HG03280 (cell line): ENCODE measurements at regions not wholly inside any gene's neighbourhood (a gene's known extent, or its start where the extent isn't known, plus 50 kb on each side); places are given as distances from the start of the nearest gene placed in this dataset.

Experiments used
- ATAC-seq: cut with Tn5 transposase; IDR thresholded peaks from one replicate; pipeline ENCODE4 v1.9.1; 2021; ENCODE audit warnings: mild to moderate bottlenecking, moderate library complexity; ENCODE audit not compliant: unreplicated experiment

DNA sequence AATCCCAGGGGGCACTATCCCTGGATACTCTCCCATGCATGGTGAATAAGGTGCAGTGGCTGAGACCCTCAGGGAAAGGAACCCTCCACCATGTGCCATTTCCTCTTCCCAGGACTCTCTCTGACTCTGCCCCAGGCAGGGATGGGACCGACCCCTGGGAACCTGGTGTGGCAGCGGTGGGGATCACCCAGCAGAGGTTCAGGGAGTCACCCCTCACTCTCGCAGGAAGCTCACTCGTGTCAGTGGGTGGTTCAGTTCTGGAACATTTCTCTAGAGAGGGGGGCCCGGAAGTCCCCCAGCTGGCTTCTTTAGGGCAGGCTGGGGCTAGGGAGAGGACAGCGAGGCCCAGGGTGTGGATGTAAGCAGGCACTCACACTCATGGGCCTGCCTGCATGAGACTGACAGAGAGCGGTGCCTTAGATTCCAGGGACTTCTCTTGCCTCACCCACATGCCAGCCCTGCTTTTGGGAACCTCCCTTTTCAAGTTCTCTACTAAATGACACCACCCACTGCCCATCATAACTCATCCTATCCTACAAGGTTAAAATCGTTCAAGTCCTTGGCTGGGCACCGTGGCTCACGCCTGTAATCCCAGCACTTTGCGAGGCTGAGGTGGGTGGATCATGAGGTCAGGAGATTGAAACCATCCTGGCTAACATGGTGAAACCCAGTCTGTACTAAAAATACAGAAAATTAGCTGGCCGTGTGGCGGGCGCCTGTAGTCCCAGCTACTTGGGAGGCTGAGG, 109.7 kb upstream of the SDK2 start:
- no peak for ATAC-seq

DNA sequence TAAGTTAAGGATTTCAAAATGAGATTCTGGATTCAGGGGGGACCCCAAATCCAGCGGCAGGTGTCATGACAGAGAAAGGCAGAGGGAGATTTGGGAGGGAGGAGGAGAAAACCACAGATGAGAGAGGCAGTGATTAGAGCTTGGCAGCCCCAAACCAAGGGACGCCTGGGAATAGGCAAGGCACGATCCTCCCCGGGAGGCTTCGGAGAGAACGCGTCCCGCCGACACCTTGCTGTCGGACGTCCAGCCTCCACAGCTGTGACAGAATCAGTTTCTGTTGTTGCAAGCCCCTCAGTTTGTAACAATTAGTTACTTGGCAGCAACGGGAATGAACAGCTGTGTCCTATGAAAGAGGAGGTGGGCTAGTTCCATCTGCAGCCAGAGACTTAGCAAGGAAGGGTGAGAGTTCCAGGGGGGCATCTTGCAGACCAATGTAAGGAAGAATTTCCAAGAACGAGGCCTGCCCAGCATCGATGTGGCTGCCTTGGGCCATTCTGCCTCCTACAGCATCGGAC, 110.7 kb upstream of the SDK2 start:
- no peak for ATAC-seq

DNA sequence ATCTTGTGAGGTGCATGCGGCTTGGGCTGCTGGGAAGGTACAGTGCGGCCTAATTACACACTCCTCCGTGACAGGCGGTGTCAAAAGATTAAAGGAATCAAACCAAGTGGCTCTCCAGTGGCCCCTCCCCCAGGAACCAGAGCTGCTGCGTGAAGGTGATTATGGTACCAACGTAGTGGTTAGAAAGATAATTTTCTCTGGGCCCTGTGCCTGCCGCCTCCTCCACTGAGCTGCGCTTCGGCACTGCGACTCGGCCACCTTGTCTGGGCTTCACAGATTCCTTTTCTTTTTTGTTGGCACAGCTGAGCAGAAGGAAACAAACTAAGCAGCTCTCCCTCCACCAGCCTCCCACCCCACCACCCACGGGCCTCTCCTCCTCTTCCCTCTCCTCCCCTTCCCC, 113.2 kb upstream of the SDK2 start:
- ATAC-seq: no peak

DNA sequence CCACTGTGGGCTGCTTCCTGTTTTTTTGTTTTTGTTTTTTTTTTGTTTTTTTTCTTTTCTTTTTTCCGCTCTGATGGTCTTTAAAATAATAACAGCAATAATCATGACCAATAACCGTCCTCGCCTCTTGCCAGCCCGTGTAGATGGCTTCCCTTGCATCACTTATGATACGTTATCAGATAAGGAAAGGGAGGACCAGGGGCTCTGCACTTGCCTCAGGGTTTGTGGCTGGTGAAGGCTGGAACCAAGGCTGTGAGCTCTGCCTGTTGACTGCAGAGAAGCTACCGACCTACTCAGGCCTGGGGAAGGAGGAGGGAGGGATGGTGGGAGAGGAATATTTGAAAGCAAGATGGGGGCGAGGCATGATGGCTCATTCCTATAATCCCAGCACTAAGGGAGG, 114.0 kb upstream of the SDK2 start:
- ATAC-seq: no peak

DNA sequence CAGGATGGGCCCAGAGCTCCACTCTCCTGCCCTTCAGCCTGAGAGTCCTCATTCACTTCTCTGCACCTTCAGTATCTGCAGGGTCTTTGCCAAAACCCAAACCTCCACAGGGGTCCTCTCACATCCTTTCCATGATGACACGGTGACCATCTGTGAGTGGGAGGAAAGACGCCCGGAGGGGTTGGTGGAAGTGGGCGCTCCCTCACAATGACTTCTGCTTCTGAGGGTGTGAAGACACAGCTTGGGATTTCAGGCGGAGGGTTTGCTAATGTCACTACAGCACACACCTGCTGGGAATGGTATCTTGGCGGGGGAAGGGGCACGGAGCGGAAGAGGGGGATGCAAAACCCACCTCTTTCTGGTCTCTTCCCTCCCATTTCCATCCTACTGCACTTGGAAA, 115.1 kb upstream of the SDK2 start:
- ATAC-seq: no peak

DNA sequence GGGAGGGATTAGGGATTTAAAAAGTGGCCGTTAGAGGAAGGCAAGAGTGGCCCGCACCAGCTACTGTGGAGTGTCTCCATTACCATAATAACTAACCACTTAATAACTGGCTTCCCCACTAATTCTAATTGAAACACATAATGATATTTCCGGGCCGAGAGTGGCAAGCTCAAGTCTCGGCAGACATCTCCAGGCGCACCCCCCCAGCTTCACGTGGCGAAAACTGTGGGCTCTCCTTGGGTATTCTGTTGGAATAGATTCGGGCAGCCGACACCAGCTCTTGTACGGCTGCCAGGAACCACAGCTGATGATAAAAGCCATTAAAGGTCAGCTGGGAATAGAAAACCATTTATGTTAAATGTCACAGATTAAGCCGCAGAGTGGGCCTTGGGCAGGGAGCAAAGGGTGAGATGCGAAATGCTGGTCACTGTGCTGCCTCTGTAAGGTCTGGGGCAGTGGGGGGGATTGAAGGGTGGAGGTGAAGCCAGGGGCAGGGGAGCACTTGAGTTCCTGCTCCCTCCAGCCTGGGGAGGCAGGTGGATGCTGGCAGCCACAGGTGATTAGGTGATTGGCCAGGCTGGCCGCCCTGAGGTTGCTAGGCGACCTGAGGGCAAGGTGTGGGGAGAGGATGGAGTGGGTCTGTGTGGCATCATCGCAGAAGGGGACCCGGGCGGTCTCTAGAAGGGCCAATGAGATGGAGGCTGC, 115.6 kb upstream of the SDK2 start:
- ATAC-seq: no peak

DNA sequence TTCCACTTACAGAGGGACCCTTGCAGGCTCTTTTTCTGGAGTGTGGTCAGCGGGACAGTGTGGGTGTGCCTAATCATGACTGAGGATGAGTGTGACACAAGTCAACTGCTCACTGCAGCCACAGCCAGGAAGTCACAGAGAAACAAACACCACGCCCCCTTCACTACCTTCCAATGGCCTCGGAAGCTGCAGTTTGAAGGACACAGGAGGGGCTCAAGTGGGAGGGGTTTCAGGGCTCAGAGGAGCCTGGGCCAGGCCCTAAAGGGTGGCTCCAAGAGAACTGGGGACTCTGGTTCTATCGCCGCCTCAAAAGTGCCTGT, 116.2 kb upstream of the SDK2 start:
- no peak for ATAC-seq

DNA sequence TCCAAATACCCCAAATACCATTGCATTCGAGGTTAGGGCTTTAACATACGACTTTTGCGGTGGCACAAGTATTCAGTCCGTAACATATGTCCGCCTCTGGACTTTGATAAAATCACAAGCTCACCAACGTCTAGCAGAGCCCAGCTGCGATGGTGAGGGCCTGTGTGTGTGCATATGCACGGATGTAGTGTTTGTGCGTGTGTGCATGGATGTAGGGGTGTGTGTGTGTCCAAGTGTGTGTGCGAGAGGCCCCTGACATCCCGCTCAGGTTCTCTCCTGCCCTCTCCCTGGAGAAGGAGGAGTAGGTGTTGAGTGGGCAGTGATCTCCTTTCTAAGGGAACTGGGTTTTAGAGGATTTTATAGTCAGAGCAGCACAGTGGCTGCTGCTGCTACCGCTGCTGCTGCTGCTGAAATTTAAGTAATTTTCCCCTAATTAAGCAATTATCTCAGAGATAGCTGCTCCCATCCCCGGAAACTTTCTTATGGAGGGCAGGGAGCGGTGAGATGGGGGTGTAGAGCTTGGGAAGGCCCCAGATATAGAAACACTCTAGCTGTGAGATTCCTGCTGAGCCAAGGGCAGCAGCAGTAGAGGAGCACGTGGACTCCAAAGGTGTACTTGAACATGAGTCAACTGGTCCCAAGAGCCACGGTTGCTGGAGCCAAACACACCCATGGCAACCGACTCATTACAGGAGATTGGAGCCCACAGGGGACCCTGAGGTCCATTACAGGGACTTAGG, 121.7 kb upstream of the SDK2 start:
- no peak for ATAC-seq

DNA sequence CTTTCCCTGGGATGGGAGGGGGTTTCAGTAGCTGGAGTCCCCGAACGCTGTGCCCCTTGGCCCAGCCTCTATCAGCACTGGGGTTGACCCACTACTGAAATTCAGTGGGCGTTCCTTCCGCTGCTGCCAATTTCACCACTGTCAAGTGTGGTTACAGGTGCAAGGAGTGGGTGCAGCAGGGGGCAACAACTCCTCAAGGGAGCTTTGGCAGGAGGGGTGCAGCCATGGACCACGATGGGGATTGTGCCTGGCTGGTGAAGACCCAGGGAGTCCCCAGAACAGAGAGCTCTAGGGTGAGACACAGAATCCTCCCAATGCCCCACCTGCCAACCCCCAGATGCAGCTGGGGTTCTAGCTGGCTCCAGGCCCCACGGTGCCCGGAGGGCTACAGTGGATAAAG, 123.5 kb upstream of the SDK2 start:
- ATAC-seq: no peak

DNA sequence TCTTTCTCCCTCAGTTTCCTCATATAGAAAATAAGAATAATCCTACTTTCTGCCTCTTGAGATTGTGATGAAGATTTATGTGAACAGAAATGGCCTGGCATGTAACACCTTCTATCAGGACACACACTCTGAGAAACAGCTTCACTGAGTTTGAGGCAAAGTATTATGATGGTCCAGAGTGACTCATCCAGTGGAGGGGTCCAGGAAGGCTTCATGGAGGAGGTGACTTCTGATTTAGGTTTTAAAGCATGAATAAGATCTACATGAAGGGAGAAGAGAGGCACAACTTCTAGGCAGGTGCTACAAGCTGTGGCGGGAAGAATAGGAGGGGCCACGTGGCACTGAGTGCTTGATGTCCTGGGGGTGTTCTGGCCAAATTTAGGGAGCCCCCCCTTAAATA, 124.4 kb upstream of the SDK2 start:
- ATAC-seq: no peak

DNA sequence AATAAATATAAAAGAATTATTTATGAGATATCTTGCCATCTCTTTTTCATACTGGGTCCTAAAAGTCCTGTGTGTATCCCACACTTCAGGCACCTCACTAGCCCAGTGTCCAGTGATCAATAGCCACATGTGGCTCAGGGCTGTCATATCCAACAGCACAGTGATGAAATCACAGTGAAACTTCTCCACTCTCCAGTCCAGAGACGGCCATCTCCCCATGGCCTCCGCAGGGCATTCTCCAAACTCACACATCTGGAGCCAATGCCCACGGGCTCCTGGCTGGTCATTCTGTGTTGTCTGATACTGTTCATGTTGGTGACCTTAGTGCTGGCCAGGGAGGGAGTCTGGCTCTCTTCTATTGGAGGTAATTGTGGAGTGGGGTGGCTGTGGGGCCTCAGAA, 125.2 kb upstream of the SDK2 start:
- no peak for ATAC-seq

DNA sequence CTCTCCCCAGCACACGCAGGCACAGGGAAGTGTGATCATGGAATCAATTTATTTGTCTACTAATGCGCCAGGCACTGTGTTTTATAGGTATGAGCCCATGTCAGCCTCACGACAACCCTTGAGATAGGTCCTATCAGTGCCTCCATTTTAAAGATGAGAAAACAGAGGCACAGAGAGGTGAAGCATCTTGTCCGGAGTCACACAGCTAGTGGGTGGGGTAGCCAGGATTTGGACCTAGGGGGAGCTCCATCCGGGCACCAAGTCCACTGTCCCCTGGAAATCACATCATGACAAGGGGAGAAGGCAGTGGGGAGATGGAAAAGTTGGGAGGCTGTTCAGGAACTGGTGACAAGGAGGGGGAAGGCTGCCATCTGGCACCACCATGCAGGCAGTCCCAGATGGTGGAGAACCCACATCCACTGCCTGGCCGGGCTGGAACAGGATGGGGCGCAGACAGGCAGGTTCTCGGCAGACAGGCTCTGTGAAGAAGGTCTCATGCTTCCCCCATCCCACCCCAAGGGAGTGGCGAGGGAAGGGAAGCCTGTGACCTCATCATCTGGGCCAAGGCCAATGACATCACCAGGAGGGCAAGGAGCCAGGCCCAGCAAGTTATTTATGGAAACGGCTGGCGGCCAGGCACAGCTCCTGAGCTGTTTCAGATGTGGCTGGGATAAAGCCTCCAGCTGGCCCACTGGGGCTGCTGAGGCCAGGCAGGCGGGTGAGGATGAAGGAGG, 126.0 kb upstream of the SDK2 start:
- ATAC-seq: no peak

DNA sequence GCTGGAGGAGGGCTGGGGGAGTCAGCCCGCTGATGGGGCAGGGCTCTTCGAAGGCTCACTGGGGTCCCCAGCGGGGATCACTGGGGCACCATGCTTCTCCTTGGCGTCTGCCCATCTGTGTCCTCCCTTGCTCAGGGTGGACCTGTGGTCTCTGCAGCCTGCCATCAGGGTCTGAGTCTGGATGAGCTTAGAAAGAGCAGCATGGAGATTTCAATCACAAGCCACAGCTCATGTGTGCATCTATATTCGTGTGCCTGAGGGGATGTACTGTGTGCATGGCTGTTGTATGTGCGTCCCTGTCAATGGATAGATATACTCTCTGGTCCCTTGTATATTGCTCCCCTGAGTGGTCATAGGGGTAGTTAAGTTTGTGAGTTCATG, 126.6 kb upstream of the SDK2 start:
- ATAC-seq: no peak

DNA sequence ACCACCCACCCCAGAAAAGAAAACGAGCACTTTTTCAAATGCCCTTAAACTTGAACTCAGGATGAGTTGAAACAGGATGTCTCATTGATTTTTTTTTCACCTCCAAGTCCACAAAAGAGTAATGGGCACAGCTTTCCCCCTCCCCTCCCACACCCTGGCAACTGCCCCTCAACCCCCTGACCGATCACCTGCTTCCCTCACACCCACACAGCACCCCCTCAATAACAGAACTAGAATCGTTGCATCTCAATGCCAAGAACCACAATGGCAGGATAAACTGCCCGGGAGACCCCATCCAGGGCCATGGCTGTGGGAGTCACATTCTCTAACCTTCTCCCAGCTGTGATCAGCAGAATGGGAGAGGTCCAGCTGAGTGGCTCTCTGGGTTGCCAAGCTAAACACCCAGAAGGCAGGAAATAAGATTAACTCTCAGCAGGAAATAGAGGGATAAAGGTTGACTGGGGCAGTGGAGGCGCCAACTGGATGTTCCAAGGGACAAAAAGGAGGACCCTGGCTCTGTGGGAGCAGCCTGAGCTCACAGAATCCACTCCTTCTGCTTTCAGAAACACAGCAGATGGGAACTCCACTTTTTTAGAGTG, 128.0 kb upstream of the SDK2 start:
- no peak for ATAC-seq

DNA sequence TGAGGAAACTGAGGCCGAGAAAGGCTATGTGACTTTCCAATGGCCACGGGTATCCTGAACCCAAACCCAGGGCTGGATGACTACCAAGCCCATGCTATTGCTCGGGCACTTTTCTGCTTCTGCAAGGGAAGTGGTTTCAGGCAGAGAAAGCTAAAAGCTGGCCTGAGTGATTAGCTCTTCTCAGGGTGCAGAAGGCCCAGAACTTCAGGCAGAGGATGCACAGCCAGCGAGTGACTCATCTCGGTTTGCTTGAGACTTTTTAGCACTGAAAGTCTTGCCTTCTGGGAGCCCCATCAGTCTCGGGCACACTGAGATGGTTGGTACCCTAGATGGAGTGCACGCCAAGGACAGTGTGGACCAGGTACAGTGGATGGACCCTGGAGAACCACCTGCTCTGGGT, 129.5 kb upstream of the SDK2 start:
- ATAC-seq: no peak

DNA sequence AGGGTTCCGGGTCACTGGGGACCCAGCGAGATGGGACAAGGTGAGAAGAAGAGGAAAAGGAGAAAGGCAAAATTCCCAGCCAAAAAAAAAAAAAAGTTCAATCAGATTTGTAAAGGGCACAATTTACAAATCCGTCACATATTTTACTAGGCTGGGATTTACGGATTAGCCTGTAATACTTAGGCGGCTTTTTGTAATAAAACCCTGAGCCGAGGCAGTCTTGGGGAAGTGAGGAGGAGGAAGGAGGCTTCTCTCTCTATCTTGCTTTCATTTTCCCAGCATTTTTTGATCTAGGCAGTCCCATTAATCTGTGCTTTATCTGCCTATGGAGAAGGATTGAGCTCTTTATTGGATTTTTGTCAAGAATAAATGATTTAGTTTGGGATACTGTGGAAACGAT, 130.6 kb upstream of the SDK2 start:
- ATAC-seq: no peak

DNA sequence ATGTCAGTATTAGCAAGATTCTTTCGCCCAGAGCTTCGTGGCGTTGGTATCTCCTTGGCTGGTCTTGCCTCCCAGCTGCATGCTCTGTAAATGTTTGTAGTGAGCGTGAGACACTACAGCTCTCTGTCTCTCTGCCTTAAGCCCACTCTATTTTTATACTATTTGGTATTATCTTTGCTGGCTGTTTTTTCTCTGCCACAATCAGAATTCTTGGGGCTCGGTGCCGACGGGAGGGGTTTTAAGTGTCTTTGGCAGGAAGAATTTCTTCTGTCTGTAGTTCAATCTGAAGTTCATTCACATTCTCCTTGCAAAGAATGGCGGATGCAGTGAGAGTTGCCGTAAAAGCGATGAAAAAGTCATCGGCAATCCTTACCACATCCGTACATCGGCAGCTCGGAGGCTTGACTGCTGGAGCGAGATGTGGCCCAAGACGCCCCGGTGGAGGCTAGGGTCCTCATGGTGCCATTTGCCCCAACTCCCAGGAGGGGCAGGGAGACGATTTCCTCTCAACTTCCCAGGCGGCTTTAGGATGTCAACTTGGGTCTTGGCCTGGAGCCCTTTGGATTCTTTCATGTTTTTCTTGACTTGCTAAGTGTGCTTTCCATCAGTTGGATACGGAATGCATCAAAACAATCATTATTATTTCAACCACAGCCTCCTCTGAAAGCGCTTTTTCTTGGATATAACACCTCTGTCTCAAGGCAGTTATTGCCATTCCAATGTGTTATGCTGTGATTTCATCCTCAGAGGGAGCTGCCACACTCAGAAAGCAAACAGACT, 132.3 kb upstream of the SDK2 start:
- no peak for ATAC-seq

DNA sequence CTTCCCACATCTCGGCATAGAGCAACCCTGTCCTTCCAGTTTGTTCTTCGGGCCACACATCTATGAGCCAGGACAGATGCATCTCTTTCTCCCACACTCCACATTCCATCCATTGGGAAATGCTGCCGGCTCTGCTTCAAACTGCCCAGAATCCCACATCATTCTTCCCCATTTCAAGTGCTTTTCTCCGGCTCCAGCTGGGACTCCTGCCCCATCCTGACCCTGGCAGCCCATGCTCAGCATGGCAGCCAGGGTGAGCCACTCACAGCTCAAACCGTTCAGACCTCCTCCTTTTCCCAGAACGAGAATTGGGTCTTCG, 132.8 kb upstream of the SDK2 start:
- no peak for ATAC-seq

DNA sequence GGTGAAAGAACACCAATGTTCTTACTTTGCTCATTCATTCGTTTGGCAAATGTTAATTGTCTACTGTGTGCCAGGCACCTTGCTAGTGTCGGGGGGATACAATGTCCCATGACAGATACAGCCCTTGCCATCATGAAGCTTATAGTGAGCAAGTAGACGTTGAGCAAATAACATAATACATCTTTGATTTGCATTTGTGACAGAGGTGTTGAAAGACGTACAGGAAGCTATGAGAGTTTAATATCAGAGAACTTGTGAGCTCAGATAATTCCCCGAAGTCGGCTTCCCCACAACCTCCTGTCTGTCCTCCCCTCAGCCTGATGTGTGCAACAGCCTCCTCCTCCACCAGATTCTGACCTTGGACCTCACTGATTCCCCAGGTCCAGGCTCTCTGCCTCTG, 138.0 kb upstream of the SDK2 start:
- ATAC-seq: no peak

DNA sequence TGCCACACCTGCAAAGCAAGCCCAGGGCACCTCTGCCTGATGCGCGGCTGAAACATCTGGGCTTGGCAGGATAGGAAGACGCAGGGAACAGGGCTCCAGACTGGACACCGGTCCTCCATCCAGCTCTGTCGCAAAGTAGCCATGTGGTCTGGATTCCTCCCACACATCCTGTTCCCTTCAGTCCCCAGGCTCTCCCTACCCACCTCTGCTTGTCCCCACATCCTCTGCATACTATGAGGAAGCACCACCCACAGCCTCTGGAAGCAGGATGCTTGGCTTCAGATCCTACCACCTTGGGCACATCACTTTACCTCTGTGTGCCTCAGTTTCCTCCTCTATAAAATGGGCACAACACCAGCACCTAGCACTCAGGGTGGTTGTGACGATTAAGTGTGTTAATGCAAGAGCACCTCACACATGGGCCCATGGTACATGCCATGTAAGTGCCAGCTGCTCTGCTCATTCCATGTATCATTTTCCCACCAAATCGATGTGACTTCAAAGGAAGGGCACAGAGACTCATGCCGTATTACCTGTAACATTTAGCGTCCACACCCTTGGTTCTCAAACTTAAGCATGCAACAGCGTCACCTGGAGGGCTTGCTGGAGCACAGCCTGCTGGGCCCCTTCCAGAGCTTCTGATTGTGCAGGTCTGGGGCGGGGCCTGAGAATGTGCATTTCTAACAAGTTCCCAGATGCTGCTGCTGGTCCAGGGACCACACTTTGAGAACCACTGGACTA, 138.6 kb upstream of the SDK2 start:
- ATAC-seq: no peak
